ENCODE measurements at regions not wholly inside any gene's neighbourhood (a gene's known extent, or its start where the extent isn't known, plus 50 kb on each side); places are given as distances from the start of the nearest gene placed in this dataset.
"Not testable (repeated sequence)": the region's sequence is repeated elsewhere in the genome, so short reads cannot be mapped to it uniquely, and the experiment has no call there.

- TF ChIP-seq, protein P1, sequence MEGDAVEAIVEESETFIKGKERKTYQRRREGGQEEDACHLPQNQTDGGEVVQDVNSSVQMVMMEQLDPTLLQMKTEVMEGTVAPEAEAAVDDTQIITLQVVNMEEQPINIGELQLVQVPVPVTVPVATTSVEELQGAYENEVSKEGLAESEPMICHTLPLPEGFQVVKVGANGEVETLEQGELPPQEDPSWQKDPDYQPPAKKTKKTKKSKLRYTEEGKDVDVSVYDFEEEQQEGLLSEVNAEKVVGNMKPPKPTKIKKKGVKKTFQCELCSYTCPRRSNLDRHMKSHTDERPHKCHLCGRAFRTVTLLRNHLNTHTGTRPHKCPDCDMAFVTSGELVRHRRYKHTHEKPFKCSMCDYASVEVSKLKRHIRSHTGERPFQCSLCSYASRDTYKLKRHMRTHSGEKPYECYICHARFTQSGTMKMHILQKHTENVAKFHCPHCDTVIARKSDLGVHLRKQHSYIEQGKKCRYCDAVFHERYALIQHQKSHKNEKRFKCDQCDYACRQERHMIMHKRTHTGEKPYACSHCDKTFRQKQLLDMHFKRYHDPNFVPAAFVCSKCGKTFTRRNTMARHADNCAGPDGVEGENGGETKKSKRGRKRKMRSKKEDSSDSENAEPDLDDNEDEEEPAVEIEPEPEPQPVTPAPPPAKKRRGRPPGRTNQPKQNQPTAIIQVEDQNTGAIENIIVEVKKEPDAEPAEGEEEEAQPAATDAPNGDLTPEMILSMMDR (IDR thresholded peaks at IDR 0.05), result not testable (repeated sequence)
- TF ChIP-seq POLR2A (IDR thresholded peaks at IDR 0.05), result not testable (repeated sequence)
Observed at GRCh38 chr21:31819692-31820091, 53.1 kb upstream of the HUNK start.
